Gastrocnemius medialis (tissue), 4 donors: ENCODE measurements at regions not wholly inside any gene's neighbourhood (a gene's known extent, or its start where the extent isn't known, plus 50 kb on each side); places are given as distances from the start of the nearest gene placed in this dataset.

Experiments used
- ATAC-seq, 2 donors: fragments of 150-250 bp; one replicate each; pipeline ENCODE4 v1.9.1; 2016
- DNase-seq, 2 donors: peaks; one replicate each; pipeline ENCODE4 v3.0.0-alpha.2; 2019
- H3K27ac ChIP-seq, 4 donors: fragments of 200-600 bp; sonication (generic); 1 replicate in 1 of 4; 2 replicates in 3 of 4; pipeline ENCODE4 v1.5.1; 2016 to 2018; ENCODE audit warnings: mild to moderate bottlenecking in 2 of 4, moderate library complexity in 1 of 4
- H3K27me3 ChIP-seq, 3 donors: fragments of 200-600 bp; sonication (generic) in 2 of 3; 1 replicate in 1 of 3; 2 replicates in 2 of 3; pipeline versions ENCODE4 v1.5.1 to v1.6.0; 2016 to 2019; ENCODE audit warnings: mild to moderate bottlenecking in 1 of 3, moderate library complexity in 1 of 3
- H3K36me3 ChIP-seq, 2 donors: fragments of 200-600 bp; sonication (generic) in 1 of 2; one replicate each; pipeline ENCODE4 v1.5.1; 2017 to 2018
- H3K4me1 ChIP-seq, 2 donors: fragments of 200-600 bp; sonication (generic) in 1 of 2; one replicate each; pipeline ENCODE4 v1.5.1; 2016 to 2017; ENCODE audit warnings: mild to moderate bottlenecking in 2 of 2
- H3K4me3 ChIP-seq, 4 donors: fragments of 200-600 bp; sonication (generic) in 3 of 4; 1 replicate in 1 of 4; 2 replicates in 3 of 4; pipeline ENCODE4 v1.5.1; 2016 to 2019; ENCODE audit warnings: mild to moderate bottlenecking in 2 of 4
- H3K9me3 ChIP-seq, 3 donors: fragments of 200-600 bp; sonication (generic) in 2 of 3; 1 replicate in 1 of 3; 2 replicates in 2 of 3; pipeline ENCODE4 v1.5.1; 2016 to 2019
- POLR2A ChIP-seq, 2 donors: fragments of 450-650 bp; IDR thresholded peaks; one replicate each; pipeline ENCODE4 v1.6.1; 2017; ENCODE audit warnings: antibody characterized with exemption in 2 of 2, mild to moderate bottlenecking in 2 of 2, moderate library complexity in 2 of 2
- in situ Hi-C, 4 donors: fragments of 200-750 bp; cut with MboI; loops; one replicate each; pipeline versions ENCODE4 v1.15.0 to v1.8.0; 2017; ENCODE audit warnings: low sequenced_read_pairs in 4 of 4
- intact Hi-C: fragments of 100-400 bp; cut with DNase I; formaldehyde crosslinking; loops from one replicate; pipeline ENCODE4 v1.15.1; 2023; ENCODE audit warnings: low total_unique reads
- TF ChIP-seq, protein P1 (sequence below), 5 experiments: fragments of 450-650 bp in 3 of 5; fragments of 200-600 bp in 2 of 5; sonication (generic) in 2 of 5; IDR thresholded peaks in 4 of 5; conservative IDR thresholded peaks in 1 of 5; 1 replicate in 4 of 5; 2 replicates in 1 of 5; pipeline ENCODE4 v1.5.1; 2016 to 2019; ENCODE audit warnings: antibody characterized with exemption in 5 of 5, mild to moderate bottlenecking in 3 of 5, moderate library complexity in 3 of 5

DNA sequence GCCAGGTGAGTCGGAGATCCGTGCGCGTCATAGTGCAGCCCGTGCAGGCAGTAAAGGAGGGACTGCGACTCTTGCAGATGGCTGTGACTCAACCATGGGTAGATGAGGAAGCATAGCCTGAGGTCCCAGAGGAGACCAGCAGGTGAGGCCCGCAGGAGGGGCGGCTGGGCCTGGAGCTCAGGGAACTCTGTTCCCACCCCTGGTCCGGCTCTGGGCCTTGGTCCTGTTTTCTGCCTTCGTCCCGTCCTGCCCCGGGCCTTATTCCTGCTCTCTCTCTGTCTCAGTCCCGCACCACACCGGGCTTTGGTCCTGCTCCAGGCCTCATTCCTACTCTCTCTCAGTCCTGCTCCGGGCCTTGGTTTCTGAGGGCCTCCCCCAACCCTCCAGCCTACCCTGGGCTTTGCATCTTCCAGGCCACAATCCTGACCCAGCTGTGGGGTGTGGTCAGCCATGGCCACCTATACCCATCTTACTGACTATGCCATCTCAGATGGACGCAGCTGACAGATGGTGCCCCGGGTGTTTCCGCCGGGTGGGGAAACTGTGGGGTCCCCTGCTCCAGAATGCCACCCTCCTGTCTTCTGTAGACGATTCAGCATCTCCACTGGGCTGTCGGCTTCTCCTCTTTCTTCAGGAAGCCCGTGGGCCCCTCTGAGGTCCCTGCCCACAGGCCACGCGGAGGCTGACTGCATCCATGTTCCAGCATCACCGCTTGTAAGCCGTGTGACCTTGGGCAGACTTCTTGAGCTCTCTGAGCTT lies 1134.1 kb downstream of the BRD1 start:
- TF ChIP-seq, protein P1, sequence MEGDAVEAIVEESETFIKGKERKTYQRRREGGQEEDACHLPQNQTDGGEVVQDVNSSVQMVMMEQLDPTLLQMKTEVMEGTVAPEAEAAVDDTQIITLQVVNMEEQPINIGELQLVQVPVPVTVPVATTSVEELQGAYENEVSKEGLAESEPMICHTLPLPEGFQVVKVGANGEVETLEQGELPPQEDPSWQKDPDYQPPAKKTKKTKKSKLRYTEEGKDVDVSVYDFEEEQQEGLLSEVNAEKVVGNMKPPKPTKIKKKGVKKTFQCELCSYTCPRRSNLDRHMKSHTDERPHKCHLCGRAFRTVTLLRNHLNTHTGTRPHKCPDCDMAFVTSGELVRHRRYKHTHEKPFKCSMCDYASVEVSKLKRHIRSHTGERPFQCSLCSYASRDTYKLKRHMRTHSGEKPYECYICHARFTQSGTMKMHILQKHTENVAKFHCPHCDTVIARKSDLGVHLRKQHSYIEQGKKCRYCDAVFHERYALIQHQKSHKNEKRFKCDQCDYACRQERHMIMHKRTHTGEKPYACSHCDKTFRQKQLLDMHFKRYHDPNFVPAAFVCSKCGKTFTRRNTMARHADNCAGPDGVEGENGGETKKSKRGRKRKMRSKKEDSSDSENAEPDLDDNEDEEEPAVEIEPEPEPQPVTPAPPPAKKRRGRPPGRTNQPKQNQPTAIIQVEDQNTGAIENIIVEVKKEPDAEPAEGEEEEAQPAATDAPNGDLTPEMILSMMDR (IDR thresholded peaks at IDR 0.05 in 4 of 5, conservative IDR thresholded peaks at IDR 0.05 in 1 of 5), result no peak
- TF ChIP-seq POLR2A (IDR thresholded peaks at IDR 0.05), result no peak
- ATAC-seq (no peak), DNase-seq (no peak)
- no peaks in the 10 kb centered on the region for H3K27me3 ChIP-seq
- H3K4me3 ChIP-seq, result no peak overlapping the region
- H3K9me3 ChIP-seq, result no peaks in the 10 kb centered on the region
- no peaks in the 10 kb centered on the region for H3K4me1 ChIP-seq
- no peak overlapping the region for H3K27ac ChIP-seq
- in situ Hi-C loops (no loop called here), intact Hi-C loops (no loop called here)
- no peaks in the 10 kb centered on the region for H3K36me3 ChIP-seq

DNA sequence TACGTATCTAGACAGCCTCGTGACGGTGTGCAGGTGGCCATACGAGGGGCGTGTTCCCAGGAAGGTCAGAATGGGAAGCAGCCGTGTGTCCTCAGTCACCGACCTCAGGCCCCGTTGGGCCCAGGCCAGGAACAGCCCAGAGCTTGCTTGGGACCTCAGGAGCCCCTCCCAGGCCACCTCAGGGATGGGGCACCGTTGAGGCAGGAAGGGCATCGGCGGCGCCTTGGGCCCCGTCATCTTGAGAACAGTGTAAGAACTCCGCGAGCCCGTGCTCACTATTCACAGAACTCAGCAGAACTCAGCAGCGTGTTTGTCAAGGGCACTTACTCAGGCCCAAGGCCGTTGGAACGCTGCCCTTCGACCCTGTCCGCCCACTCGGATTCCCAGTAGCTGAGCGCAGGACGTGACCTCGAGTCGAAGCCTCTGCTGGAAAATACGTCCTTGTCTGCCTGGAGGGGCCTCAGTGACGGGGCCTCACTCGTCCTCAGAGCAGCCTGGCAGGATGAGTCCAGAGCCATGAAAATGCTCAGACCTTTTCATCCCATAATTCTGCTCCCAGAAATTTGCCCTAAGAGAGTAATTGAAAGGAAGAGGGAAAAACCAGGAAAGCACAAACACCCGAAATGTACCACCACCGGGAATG lies 1134.8 kb downstream of the BRD1 start:
- Histone ChIP-seq H3K9me3 (no peaks in the 10 kb centered on the region), H3K4me3 (no peak overlapping the region), H3K27ac (no peak overlapping the region), H3K27me3 (no peaks in the 10 kb centered on the region), H3K36me3 (no peaks in the 10 kb centered on the region), H3K4me1 (no peaks in the 10 kb centered on the region)
- in situ Hi-C loops (no loop called here), intact Hi-C loops (no loop called here)
- no peak for ATAC-seq
- no peak for DNase-seq
- TF ChIP-seq, protein P1 (IDR thresholded peaks at IDR 0.05 in 4 of 5, conservative IDR thresholded peaks at IDR 0.05 in 1 of 5), result no peak
- no peak for TF ChIP-seq POLR2A (IDR thresholded peaks at IDR 0.05)

DNA sequence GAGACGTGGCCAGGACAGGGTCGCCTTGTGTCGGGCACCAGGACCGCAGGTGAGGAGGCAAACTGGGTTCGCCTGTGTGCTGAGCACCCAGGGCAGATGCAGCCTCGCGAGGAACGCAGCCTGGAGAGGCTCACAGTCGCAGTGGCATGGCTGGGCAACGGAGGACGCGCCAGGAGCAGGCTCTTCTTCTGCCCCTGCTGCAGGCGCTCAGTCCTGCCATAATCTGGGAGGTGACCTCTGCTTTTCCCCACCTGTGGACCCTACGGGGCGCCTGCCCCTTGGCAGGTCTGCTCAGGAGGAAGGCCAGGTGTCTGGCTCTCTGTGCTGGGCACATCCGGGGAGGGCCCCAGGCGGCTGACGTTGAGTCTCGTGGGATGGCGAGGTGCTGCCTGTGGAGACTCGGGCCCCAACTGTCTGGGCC lies 1136.2 kb downstream of the BRD1 start:
- no peak overlapping the region for H3K4me3 ChIP-seq
- H3K4me1 ChIP-seq, result no peaks in the 10 kb centered on the region
- no peak for ATAC-seq
- H3K27me3 ChIP-seq, result no peaks in the 10 kb centered on the region
- in situ Hi-C loops, result no loop called here
- no peaks in the 10 kb centered on the region for H3K9me3 ChIP-seq
- no peak for DNase-seq
- H3K36me3 ChIP-seq, result no peaks in the 10 kb centered on the region
- TF ChIP-seq, protein P1 (IDR thresholded peaks at IDR 0.05 in 4 of 5, conservative IDR thresholded peaks at IDR 0.05 in 1 of 5), result no peak
- no peak for TF ChIP-seq POLR2A (IDR thresholded peaks at IDR 0.05)
- intact Hi-C loops, result no loop called here
- H3K27ac ChIP-seq, result no peak overlapping the region

DNA sequence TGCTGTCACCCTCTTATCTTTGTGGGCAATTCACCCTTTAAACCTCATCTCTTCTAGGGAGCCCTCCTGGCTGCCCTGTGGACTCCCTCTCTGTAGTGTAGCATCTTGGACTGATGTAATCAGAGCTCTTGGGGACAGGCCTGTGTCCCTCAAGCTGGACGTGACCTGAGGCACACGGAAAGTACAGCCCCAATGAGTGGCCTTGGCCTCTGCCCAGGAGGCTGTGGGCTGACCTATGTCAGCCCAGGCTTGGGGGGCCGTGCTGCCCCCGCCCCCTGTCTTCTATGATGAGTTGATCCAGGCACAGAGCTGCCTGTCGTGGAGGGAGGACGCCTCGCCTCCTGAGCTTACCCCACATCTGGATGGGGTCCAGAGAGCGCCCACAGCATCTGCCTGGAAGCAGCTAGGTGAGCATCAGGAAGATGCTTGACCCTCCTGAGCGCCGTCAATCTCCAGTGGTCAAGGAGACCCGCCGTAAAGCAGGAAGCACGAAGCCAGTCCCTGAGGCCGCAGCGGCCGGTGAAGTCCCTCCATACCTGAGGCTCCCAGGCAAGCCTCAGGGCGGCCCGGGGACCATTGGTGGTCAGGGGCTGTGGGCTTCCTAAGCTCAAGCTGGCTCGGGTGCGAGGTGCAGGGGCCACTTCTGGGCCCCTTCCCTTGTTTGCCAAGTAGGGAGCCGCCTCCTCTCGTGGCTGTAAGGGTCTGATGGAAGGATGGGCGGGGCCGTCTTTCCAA lies 1136.9 kb downstream of the BRD1 start:
- no peak for ATAC-seq
- Histone ChIP-seq H3K27ac (no peak overlapping the region), H3K27me3 (no peaks in the 10 kb centered on the region), H3K4me1 (no peaks in the 10 kb centered on the region), H3K9me3 (no peaks in the 10 kb centered on the region), H3K4me3 (no peak overlapping the region), H3K36me3 (no peaks in the 10 kb centered on the region)
- TF ChIP-seq, protein P1 (IDR thresholded peaks at IDR 0.05 in 4 of 5, conservative IDR thresholded peaks at IDR 0.05 in 1 of 5), result no peak
- no peak for TF ChIP-seq POLR2A (IDR thresholded peaks at IDR 0.05)
- intact Hi-C loops, result no loop called here
- DNase-seq, result no peak
- in situ Hi-C loops, result no loop called here
